ENCODE measurements at regions not wholly inside any gene's neighbourhood (a gene's known extent, or its start where the extent isn't known, plus 50 kb on each side); places are given as distances from the start of the nearest gene placed in this dataset.
"Not testable (repeated sequence)": the region's sequence is repeated elsewhere in the genome, so short reads cannot be mapped to it uniquely, and the experiment has no call there.

- DNase-seq: not testable (repeated sequence)
Observed at GRCh38 chr16:5156486-5156885, 58.9 kb upstream of the EEF2KMT start.

GRCh38 chr16:5154006-5154405 is 56.4 kb upstream of the EEF2KMT start:
- DNase-seq: not testable (repeated sequence)

- not testable (repeated sequence) for DNase-seq
Observed at GRCh38 chr16:5151409-5151808, 53.8 kb upstream of the EEF2KMT start.
